D721Med (cell line): ENCODE measurements at regions not wholly inside any gene's neighbourhood (a gene's known extent, or its start where the extent isn't known, plus 50 kb on each side); places are given as distances from the start of the nearest gene placed in this dataset.

Experiments used
- DNase-seq: peaks from one replicate; pipeline ENCODE4 v3.0.0; 2011; ENCODE audit warnings: low spot score; ENCODE audit not compliant: insufficient read length
- FAIRE-seq: peaks from 2 replicates; lab custom pipeline; 2011; peaks lifted over from hg19 to GRCh38; lab: Jason Lieb, UNC
- TF ChIP-seq, protein P1 (sequence below): IDR thresholded peaks from 2 replicates; pipeline ENCODE4 v1.5.1; 2012; ENCODE audit warnings: mild to moderate bottlenecking, control low read depth; ENCODE audit not compliant: insufficient read depth; ENCODE audit errors: missing control alignments

- FAIRE-seq, result no peak
- TF ChIP-seq, protein P1, sequence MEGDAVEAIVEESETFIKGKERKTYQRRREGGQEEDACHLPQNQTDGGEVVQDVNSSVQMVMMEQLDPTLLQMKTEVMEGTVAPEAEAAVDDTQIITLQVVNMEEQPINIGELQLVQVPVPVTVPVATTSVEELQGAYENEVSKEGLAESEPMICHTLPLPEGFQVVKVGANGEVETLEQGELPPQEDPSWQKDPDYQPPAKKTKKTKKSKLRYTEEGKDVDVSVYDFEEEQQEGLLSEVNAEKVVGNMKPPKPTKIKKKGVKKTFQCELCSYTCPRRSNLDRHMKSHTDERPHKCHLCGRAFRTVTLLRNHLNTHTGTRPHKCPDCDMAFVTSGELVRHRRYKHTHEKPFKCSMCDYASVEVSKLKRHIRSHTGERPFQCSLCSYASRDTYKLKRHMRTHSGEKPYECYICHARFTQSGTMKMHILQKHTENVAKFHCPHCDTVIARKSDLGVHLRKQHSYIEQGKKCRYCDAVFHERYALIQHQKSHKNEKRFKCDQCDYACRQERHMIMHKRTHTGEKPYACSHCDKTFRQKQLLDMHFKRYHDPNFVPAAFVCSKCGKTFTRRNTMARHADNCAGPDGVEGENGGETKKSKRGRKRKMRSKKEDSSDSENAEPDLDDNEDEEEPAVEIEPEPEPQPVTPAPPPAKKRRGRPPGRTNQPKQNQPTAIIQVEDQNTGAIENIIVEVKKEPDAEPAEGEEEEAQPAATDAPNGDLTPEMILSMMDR, result no peak
- no peak for DNase-seq
Observed at GRCh38 chr5:42927730-42928129, 112.4 kb downstream of the ANXA2R start.

DNA sequence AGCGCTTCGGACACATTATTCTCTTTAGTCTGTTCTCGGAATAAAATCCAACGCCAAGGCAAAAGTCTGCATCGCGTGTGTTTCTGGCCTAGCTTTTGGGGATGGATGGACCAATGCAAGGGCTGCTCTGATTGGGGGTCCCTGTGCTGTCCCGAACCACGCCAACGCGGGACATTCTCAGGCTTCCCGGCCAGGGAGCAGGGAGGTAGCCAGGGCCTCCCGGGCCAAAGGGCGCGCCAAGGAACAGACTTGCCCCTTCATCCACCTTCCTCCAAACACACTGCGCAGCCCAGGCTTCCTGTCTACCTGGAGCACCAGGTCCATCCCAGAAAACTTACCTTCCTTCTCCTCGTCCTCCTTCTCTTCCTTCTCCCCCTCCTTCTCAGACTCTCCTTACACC is 113.0 kb upstream of the SELENOP start:
- FAIRE-seq, result no peak
- no peak for DNase-seq
- TF ChIP-seq, protein P1, result no peak

DNA sequence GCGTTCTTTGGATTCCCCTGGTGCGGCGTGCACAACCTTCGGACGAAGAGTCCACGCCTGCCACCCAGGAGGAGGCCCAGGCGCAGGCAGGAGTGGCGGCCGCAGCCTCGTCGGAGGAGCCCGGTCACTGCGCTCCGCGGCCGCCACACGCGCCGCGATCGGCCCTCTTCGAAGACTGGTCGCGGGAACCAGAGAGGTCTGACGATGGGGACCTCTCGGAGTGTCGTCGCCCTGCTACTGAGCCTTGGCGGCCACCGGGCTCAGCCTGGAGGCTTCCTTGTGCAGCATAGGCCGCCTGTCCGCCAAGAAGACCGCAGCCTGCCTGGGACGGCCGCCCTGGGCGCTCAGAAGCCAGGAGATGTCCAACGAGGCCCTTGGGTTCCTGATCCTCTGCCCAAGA is 112.5 kb upstream of the SELENOP start:
- no peak for FAIRE-seq

DNA sequence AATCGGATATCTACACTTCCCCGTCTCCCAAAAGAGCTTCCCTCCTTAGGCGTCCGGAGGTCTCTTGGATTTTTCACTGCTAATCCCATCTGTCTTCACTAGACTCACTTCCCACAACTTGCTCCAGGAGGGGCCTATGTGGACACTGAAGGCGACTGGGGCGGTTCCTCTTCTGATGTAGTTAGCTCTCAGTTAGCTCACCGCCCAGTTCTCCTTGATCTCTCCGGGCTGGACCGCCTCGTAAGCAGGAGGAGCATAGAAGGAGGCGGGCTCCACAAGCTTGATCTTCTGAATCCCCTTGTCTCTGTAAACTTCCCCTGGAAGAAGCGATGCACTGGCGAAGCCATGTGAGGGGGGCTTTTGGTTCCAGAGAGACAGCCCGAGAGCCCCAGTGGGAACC is 112.0 kb upstream of the SELENOP start:
- no peak for FAIRE-seq
- DNase-seq, result no peak
- TF ChIP-seq, protein P1, result no peak

More for the DNA sequence above, 112.5 kb upstream of the SELENOP start:
- TF ChIP-seq, protein P1, result no peak
- no peak for DNase-seq

- TF ChIP-seq, protein P1, result no peak
- DNase-seq (no peak), FAIRE-seq (no peak)
Observed at GRCh38 chr5:42919600-42919999, 107.9 kb upstream of the SELENOP start.

DNA sequence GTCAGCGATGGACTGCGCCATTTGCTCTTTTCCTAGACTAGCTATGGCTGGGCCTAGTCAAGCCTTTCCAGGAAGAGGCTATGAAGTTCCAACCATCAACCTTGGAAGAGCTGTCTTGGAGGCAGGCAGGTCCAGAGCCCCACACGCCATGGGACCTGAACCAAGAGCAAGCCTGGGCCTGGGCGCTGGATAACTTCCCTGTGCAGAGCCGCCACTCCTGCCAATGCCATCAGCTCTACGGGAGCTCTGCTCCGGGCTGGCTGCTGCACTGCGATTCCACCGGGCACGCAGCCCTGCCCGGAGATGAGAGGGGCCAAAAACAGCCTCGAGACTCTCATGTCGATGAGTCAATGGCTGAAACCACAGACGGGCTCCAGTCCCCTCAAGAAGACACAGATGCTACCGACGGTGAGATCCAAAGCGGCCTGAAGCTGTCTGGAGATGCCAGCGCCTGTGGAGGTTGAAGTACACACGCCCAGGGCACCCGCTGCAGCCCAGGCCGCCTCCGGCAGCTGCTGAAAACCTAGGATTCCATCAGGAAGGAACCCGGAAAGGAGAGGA is 103.7 kb upstream of the SELENOP start:
- FAIRE-seq, result no peak
- TF ChIP-seq, protein P1, result no peak
- no peak for DNase-seq

DNA sequence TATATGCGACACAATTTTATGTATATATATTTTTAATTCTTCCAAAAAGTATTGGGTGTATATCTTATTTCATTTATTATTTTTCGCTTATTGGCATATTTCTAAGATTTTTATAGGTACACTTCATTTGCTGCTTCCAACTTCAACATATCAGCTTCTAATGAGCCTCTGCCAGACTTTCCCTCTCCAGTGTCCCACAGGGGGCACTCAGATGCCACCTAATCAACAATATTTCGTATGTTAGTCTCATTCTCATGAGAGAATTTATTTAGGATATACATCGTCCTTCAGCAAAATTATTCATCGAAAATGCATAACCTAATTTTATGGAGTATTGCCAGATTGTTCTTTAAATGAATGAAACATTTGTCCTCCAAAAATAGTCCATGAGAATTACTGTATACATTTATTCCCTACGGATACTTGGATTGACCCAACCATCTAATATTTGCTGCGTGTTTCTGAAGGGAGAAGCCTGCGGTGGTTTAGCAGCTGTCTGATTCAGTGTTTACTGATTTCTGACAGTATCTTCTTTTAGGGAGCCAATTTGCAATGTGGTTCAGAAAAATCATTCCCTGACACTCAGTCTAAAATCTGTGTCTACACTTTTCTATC is 100.6 kb upstream of the SELENOP start:
- FAIRE-seq (no peak), DNase-seq (no peak)
- TF ChIP-seq, protein P1, result peak; percentile 68
